ENCODE measurements at regions not wholly inside any gene's neighbourhood (a gene's known extent, or its start where the extent isn't known, plus 50 kb on each side); places are given as distances from the start of the nearest gene placed in this dataset.

- no peak overlapping the region for H3K4me3 ChIP-seq (ENCODE audit: low read depth, poor library complexity, severe bottlenecking)
- peak in 1 of 2 donors; percentile 52 for DNase-seq (ENCODE audit: low spot score in 2 of 2)
- intact Hi-C loops (cut with DNase I; ENCODE audit: low total_unique reads) = no loop called here
- 60 to 62% methylated on average over 21 of the region's 21 CpGs for WGBS, 2 donors
- TF ChIP-seq POLR2A (IDR thresholded peaks at IDR 0.05) (no peak), CTCF (IDR thresholded peaks at IDR 0.05) (no peak)
Measured at GRCh38 chr5:142507531-142508372, 178.1 kb downstream of the FGF1 start.

GRCh38 chr5:142506756-142507155 lies 179.1 kb downstream of the FGF1 start:
- TF ChIP-seq POLR2A (IDR thresholded peaks at IDR 0.05) (no peak), CTCF (IDR thresholded peaks at IDR 0.05) (no peak)
- 27 to 35% methylated on average over 4 of the region's 4 CpGs for WGBS, 2 donors
- peak in 1 of 2 donors; percentile 39 for DNase-seq (ENCODE audit: low spot score in 2 of 2)
- intact Hi-C loops (cut with DNase I; ENCODE audit: low total_unique reads) = no loop called here
- no peak overlapping the region for H3K4me3 ChIP-seq (ENCODE audit: low read depth, poor library complexity, severe bottlenecking)

GRCh38 chr5:142506046-142506445 lies 179.8 kb downstream of the FGF1 start:
- intact Hi-C loops (cut with DNase I; ENCODE audit: low total_unique reads) = no loop called here
- no peak overlapping the region for H3K4me3 ChIP-seq (ENCODE audit: low read depth, poor library complexity, severe bottlenecking)

GRCh38 chr5:142501890-142502289 lies 177.1 kb upstream of the SPRY4 start:
- TF ChIP-seq CTCF (IDR thresholded peaks at IDR 0.05) (no peak), POLR2A (IDR thresholded peaks at IDR 0.05) (no peak)
- no peak overlapping the region for H3K4me3 ChIP-seq (ENCODE audit: low read depth, poor library complexity, severe bottlenecking)
- intact Hi-C loops (cut with DNase I; ENCODE audit: low total_unique reads) = no loop called here
- WGBS, 2 donors = 77 to 84% methylated on average over 3 of the region's 3 CpGs
- DNase-seq (ENCODE audit: low spot score in 2 of 2) = no peak

More at GRCh38 chr5:142506046-142506445, 179.8 kb downstream of the FGF1 start:
- no peak for DNase-seq (ENCODE audit: low spot score in 2 of 2)
- WGBS, 2 donors = 75 to 87% methylated on average over 1 of the region's 1 CpG
- TF ChIP-seq POLR2A (IDR thresholded peaks at IDR 0.05) = no peak
- TF ChIP-seq CTCF (IDR thresholded peaks at IDR 0.05) = no peak

GRCh38 chr5:142500227-142500905 lies 175.5 kb upstream of the SPRY4 start:
- no peak for DNase-seq (ENCODE audit: low spot score in 2 of 2)
- TF ChIP-seq POLR2A (IDR thresholded peaks at IDR 0.05) (no peak), CTCF (IDR thresholded peaks at IDR 0.05) (no peak)
- 90 to 95% methylated on average over 3 of the region's 3 CpGs for WGBS, 2 donors
- no peak overlapping the region for H3K4me3 ChIP-seq (ENCODE audit: low read depth, poor library complexity, severe bottlenecking)
- intact Hi-C loops (cut with DNase I; ENCODE audit: low total_unique reads) = no loop called here

Measured in lower leg skin (tissue), 4 donors.